ENCODE measurements at regions not wholly inside any gene's neighbourhood (a gene's known extent, or its start where the extent isn't known, plus 50 kb on each side); places are given as distances from the start of the nearest gene placed in this dataset.
A peak's percentile ranks its signal among the peaks of the same experiment; 100 is the strongest.

- peak; percentile 72 for TF ChIP-seq CTCF (IDR thresholded peaks at IDR 0.05; ENCODE audit: low read depth, low read length)
- TF ChIP-seq POLR2A (IDR thresholded peaks at IDR 0.05; ENCODE audit: extremely low read depth, insufficient read length) = no peak
Observed at GRCh38 chr22:34111210-34111824, 191.0 kb upstream of the LARGE1 start.
